Endodermal cell (in vitro differentiated cells): ENCODE measurements at regions not wholly inside any gene's neighbourhood (a gene's known extent, or its start where the extent isn't known, plus 50 kb on each side); places are given as distances from the start of the nearest gene placed in this dataset.

Experiments used
- DNase-seq: peaks from one replicate; pipeline ENCODE4 v3.0.0-alpha.2; 2017
- H3K27ac ChIP-seq: 2 replicates; pipeline ENCODE4 v1.5.1; 2013; ENCODE audit warnings: mild to moderate bottlenecking, low read depth, low read length, moderate library complexity
- H3K27me3 ChIP-seq: 2 replicates; pipeline ENCODE4 v1.6.1; 2013; ENCODE audit warnings: mild to moderate bottlenecking, low read length, moderate library complexity; ENCODE audit not compliant: insufficient read depth, control insufficient read depth, poor library complexity, severe bottlenecking
- H3K36me3 ChIP-seq: 2 replicates; pipeline ENCODE4 v1.7.0; 2013; ENCODE audit warnings: mild to moderate bottlenecking, low read length, moderate library complexity; ENCODE audit not compliant: control insufficient read depth, insufficient read depth
- H3K4me1 ChIP-seq: one replicate; pipeline ENCODE4 v1.7.0; 2013; ENCODE audit warnings: low read length; ENCODE audit not compliant: control insufficient read depth, insufficient read depth
- H3K4me3 ChIP-seq: 2 replicates; pipeline ENCODE4 v1.5.1; 2013; ENCODE audit warnings: mild to moderate bottlenecking, low read length, moderate library complexity
- H3K9ac ChIP-seq: 2 replicates; pipeline ENCODE4 v1.6.1; 2013; ENCODE audit warnings: mild to moderate bottlenecking, low read length, moderate library complexity; ENCODE audit not compliant: poor library complexity, severe bottlenecking; ENCODE audit errors: extremely low read depth
- H3K9me3 ChIP-seq: 2 replicates; pipeline ENCODE4 v1.6.1; 2013; ENCODE audit warnings: mild to moderate bottlenecking, low read length, moderate library complexity; ENCODE audit not compliant: control insufficient read depth
- H3K27ac Mint-ChIP-seq: 2 replicates; pipeline ENCODE4 v1.8.0; 2020; ENCODE audit warnings: mixed read lengths
- H3K27me3 Mint-ChIP-seq: 2 replicates; pipeline ENCODE4 v1.8.0; 2021; ENCODE audit warnings: mild to moderate bottlenecking, mixed read lengths; ENCODE audit not compliant: insufficient read depth
- H3K36me3 Mint-ChIP-seq: 2 replicates; pipeline ENCODE4 v1.8.0; 2020; ENCODE audit warnings: low read depth, mixed read lengths
- H3K4me1 Mint-ChIP-seq: 2 replicates; pipeline ENCODE4 v1.8.0; 2020; ENCODE audit warnings: mixed read lengths
- H3K4me3 Mint-ChIP-seq: 2 replicates; pipeline ENCODE4 v1.8.0; 2020; ENCODE audit warnings: mild to moderate bottlenecking, moderate library complexity, mixed read lengths
- H3K9me3 Mint-ChIP-seq: 2 replicates; pipeline ENCODE4 v1.8.0; 2020; ENCODE audit warnings: mild to moderate bottlenecking, mixed read lengths
- whole genome bisulfite sequencing, 2 experiments: methylation state at CpG; one replicate each; pipeline versions ENCODE4 v1.1.5 to v1.1.7; 2013; ENCODE audit warnings: missing lambda C conversion rate in 2 of 2, mixed read lengths in 1 of 2; ENCODE audit not compliant: insufficient coverage in 1 of 2, insufficient read length in 1 of 2; 5-methylcytosine and 5-hydroxymethylcytosine counted together
- TF ChIP-seq, protein P1 (sequence below): fragments of 200-600 bp; sonication (generic); conservative IDR thresholded peaks from 2 replicates; pipeline ENCODE4 v1.5.0; 2021; ENCODE audit warnings: antibody characterized with exemption, mild to moderate bottlenecking

DNA sequence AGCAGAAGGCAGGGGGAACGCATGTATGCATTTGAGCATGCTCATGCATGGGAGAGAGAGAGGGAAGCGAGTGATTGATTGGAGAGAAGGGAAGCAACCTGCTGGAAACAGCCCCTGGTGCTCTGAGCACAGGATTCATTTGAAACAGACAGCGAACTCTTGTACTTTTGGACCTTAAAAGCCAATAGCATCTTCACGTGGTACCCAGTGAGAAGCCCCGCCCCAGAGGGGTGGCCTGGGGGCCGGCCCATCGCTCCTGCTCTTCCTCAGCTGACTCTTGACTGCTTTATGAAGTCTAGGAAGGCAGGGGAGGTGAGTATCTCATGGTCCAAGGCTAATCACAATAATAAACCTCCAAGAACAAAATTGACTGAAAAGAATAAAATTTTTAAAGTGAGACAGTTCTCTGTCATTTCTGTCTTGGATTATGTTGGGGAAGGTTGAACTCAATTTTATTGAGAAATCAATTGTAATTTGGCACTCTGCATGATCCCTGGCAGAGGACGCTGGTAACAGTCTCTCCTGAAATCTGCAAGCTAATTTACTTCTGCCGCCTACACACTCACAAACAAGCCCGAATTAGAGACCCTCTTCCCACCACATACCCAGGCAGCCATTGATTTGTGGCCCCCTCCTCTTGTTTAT lies 168.2 kb upstream of the PPARGC1A start:
- Histone ChIP-seq H3K9me3 (no peaks in the 10 kb centered on the region), H3K27ac (no peak overlapping the region), H3K4me1 (no peaks in the 10 kb centered on the region), H3K27me3 (no peaks in the 10 kb centered on the region), H3K4me3 (no peak overlapping the region), H3K9ac (no peak overlapping the region), H3K36me3 (no peaks in the 10 kb centered on the region)
- no peak overlapping the region for H3K27ac Mint-ChIP-seq
- 89% methylated on average over 4 to 10 of the region's 10 CpGs for WGBS, 2 experiments
- DNase-seq, result no peak
- TF ChIP-seq, protein P1, sequence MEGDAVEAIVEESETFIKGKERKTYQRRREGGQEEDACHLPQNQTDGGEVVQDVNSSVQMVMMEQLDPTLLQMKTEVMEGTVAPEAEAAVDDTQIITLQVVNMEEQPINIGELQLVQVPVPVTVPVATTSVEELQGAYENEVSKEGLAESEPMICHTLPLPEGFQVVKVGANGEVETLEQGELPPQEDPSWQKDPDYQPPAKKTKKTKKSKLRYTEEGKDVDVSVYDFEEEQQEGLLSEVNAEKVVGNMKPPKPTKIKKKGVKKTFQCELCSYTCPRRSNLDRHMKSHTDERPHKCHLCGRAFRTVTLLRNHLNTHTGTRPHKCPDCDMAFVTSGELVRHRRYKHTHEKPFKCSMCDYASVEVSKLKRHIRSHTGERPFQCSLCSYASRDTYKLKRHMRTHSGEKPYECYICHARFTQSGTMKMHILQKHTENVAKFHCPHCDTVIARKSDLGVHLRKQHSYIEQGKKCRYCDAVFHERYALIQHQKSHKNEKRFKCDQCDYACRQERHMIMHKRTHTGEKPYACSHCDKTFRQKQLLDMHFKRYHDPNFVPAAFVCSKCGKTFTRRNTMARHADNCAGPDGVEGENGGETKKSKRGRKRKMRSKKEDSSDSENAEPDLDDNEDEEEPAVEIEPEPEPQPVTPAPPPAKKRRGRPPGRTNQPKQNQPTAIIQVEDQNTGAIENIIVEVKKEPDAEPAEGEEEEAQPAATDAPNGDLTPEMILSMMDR, result no peak
- H3K4me3 Mint-ChIP-seq, result no peak overlapping the region
- H3K36me3 Mint-ChIP-seq, result no peaks in the 10 kb centered on the region
- peaks cover 4% of the 10 kb centered on the region for H3K27me3 Mint-ChIP-seq
- H3K9me3 Mint-ChIP-seq, result no peaks in the 10 kb centered on the region
- peaks cover 5% of the 10 kb centered on the region for H3K4me1 Mint-ChIP-seq

DNA sequence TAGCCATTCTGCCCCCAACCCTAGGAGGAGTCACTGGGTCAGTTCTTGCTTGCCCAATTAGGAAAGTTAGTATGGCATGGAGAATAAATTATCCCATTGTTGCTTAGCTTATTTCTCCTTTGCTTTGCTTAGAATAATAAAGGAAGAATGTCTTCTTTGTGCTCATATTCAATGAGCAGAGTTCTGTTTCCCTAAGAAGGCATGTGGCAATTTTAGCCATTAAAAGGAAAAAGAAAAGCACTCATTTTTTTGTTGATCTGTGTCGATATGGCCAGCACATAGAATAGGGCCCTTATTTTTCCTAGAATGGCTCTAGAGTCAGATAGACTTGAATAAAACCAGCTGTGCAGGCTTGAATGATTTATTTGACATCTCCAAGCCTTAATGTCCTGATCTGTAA lies 166.4 kb upstream of the PPARGC1A start:
- Mint-ChIP-seq H3K4me1 (peaks cover 5% of the 10 kb centered on the region), H3K9me3 (no peaks in the 10 kb centered on the region), H3K27ac (no peak overlapping the region), H3K4me3 (no peak overlapping the region), H3K36me3 (no peaks in the 10 kb centered on the region), H3K27me3 (peaks cover 4% of the 10 kb centered on the region)
- no peak overlapping the region for H3K9ac ChIP-seq
- H3K27me3 ChIP-seq, result no peaks in the 10 kb centered on the region
- TF ChIP-seq, protein P1, result no peak
- no peak overlapping the region for H3K27ac ChIP-seq
- DNase-seq, result no peak
- H3K4me1 ChIP-seq, result no peaks in the 10 kb centered on the region
- H3K9me3 ChIP-seq, result no peaks in the 10 kb centered on the region
- no peaks in the 10 kb centered on the region for H3K36me3 ChIP-seq
- 89 to 93% methylated on average over 1 of the region's 1 CpG for WGBS, 2 experiments
- H3K4me3 ChIP-seq, result no peak overlapping the region

GRCh38 chr4:24055623-24056022 lies 165.8 kb upstream of the PPARGC1A start:
- 77 to 94% methylated on average over 2 to 3 of the region's 3 CpGs for WGBS, 2 experiments
- TF ChIP-seq, protein P1, result no peak
- Histone ChIP-seq H3K4me1 (no peaks in the 10 kb centered on the region), H3K9me3 (no peaks in the 10 kb centered on the region), H3K36me3 (no peaks in the 10 kb centered on the region), H3K4me3 (no peak overlapping the region), H3K27ac (no peak overlapping the region), H3K27me3 (no peaks in the 10 kb centered on the region), H3K9ac (no peak overlapping the region)
- no peak for DNase-seq
- H3K27ac Mint-ChIP-seq, result no peak overlapping the region
- H3K27me3 Mint-ChIP-seq, result peaks cover 4% of the 10 kb centered on the region
- H3K4me1 Mint-ChIP-seq, result peaks cover 5% of the 10 kb centered on the region
- H3K4me3 Mint-ChIP-seq, result no peak overlapping the region
- H3K36me3 Mint-ChIP-seq, result no peaks in the 10 kb centered on the region
- H3K9me3 Mint-ChIP-seq, result no peaks in the 10 kb centered on the region
